Heart right ventricle (tissue), 16 donors: ENCODE measurements at regions not wholly inside any gene's neighbourhood (a gene's known extent, or its start where the extent isn't known, plus 50 kb on each side); places are given as distances from the start of the nearest gene placed in this dataset.
"Not testable (repeated sequence)": the region's sequence is repeated elsewhere in the genome, so short reads cannot be mapped to it uniquely, and the experiment has no call there.

Source experiments
- ATAC-seq, 8 donors: fragments of 200-7000 bp; cut with Tn5 transposase; one replicate each; pipeline ENCODE4 v1.9.1; 2020; ENCODE audit warnings: mild to moderate bottlenecking in 8 of 8, moderate library complexity in 8 of 8, moderate number of reproducible peaks in 1 of 8
- DNase-seq, 2 donors: peaks; one replicate each; pipeline ENCODE4 v3.0.0-alpha.2; 2020
- H3K27ac ChIP-seq, 10 donors: fragments of 200-600 bp; sonication (generic) in 2 of 10; one replicate each; pipeline versions ENCODE4 v1.5.0 to v1.8.0; 2020 to 2022; ENCODE audit warnings: mild to moderate bottlenecking in 3 of 10
- H3K27me3 ChIP-seq, 7 donors: fragments of 200-600 bp; one replicate each; pipeline ENCODE4 v1.8.0; 2021 to 2022; ENCODE audit warnings: mild to moderate bottlenecking in 2 of 7
- H3K36me3 ChIP-seq, 9 donors: fragments of 200-600 bp; sonication (generic) in 1 of 9; one replicate each; pipeline versions ENCODE4 v1.5.0 to v1.8.0; 2020 to 2022; ENCODE audit warnings: mild to moderate bottlenecking in 2 of 9
- H3K4me1 ChIP-seq, 9 donors: fragments of 200-600 bp; sonication (generic) in 1 of 9; one replicate each; pipeline versions ENCODE4 v1.5.0 to v1.8.0; 2020 to 2022; ENCODE audit warnings: mild to moderate bottlenecking in 4 of 9
- H3K4me3 ChIP-seq, 10 donors: fragments of 200-600 bp; sonication (generic) in 2 of 10; one replicate each; pipeline versions ENCODE4 v1.5.0 to v1.8.0; 2020 to 2022; ENCODE audit warnings: mild to moderate bottlenecking in 7 of 10, moderate library complexity in 2 of 10
- H3K9me3 ChIP-seq, 11 donors: fragments of 200-600 bp in 10 of 11; sonication (generic) in 2 of 11; one replicate each; pipeline versions ENCODE4 v1.5.0 to v1.8.0; 2013 to 2022; ENCODE audit warnings: mild to moderate bottlenecking in 2 of 11, control low read depth in 1 of 11, moderate library complexity in 1 of 11
- WGBS, 2 donors: extraction: QIAGEN DNeasy Blood & Tissue Kit; methylation state at CpG; one replicate each; pipeline ENCODE4 v1.1.7; 2013; ENCODE audit warnings: inconsistent platforms in 1 of 2; 5-methylcytosine and 5-hydroxymethylcytosine counted together
- intact Hi-C, 10 donors: fragments of 100-400 bp; cut with DNase I; formaldehyde crosslinking; loops; one replicate each; pipeline versions ENCODE4 v1.11.1 to v1.14.2; 2022
- TF ChIP-seq, protein P1 (sequence below), 9 donors: fragments of 200-600 bp; sonication (generic) in 2 of 9; IDR thresholded peaks; one replicate each; pipeline versions ENCODE4 v1.5.0 to v1.8.0; 2021 to 2022; ENCODE audit warnings: antibody characterized with exemption in 9 of 9, mild to moderate bottlenecking in 5 of 9, moderate library complexity in 1 of 9
- donor health status: Arrhythmogenic right ventricular cardiomyopathy.
- donor health status: ischemic (EF 13 %, LVEDD 7.1; RV severe dilation, severe dysfunction).
- donor health status: healthy with polysubstance abuse.
- donor health status: DM: no; HTN: yes; CAD: no.
- donor health status: DM: no; HTN: no; CAD: no.
- donor health status: ischemic (EF 25% LVEDD 6.9; RV normal size, moderate dysfunction).
- donor health status: ischemic (EF 25% LVEDD 5.7; RV mildly dilated, moderate dysfunction).
- donor health status: healthy.
- donor health status: DM: yes; HTN: yes; CAD: no.
- donor health status: Ischemic cardiomyopathy.
- donor health status: ischemic (EF 35%, LVEDD 5.7; RV mildly dilated, moderate dysfunction).
- donor health status: nonischemic (EF 11% LVEDD 7.7; RV severe dilation, severe dysfunction).
- donor health status: DM: yes; HTN: yes; CAD: no.
- donor health status: PGD.
- donor health status: ischemic (EF 29% LVEDD 5.4; RV normal size, mild dysfunction).
- donor health status: nonischemic (EF 23%, LVEDD 6.1; RV moderate dilation, normal function).

DNA sequence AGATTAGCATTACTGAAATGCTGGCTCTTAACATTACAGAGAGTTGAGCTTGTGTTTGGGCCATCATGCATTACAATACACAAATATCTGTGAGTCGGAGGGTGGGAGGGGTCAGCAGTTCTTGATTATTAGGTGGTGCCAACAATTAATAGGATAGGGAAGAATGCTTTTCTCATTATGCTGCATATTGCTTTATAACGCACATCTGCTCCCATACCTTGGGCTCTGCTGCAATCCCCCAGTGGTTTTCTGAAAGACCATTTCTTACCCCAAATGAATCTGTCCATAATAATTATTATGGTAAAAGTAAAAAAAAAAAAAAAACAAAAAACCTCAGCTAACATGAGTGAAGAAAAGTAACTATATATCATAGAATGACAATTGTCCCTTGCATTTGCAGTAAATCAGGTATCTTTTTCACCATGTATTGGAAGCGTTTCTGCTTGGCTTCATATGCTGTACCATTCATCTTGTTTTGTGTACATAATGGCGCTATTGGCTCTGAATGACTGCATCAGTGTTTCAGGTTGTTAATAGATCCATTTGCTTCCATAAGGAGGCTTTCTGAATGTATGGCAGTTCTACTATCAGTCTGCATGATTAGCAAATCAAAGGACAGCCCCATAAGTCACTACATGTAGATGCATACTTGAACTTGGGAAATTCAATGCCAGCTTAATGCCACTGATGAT is 75.9 kb downstream of the CAVIN4 start:
- H3K4me1 ChIP-seq: no peaks in the 10 kb centered on the region
- intact Hi-C loops: no loop called here
- no peak overlapping the region for H3K4me3 ChIP-seq

DNA sequence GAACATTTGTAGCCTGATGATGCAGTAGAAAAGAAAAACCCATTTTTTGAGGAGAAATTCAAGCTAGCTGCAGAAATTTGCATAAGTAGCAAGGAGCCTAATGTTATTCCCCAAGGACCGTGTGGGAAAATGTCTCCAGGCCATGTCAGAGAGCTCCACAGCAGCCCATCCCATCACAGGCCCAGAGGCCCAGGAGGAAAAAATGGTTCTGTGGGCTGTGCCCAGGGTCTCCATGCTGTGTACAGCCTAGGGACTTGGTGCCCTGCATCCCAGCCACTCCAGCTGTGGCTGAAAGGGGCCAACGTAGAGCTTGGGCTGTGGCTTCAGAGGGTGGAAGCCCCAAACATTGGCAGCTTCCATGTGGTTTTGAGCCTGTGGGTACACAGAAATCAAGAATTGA is 79.0 kb downstream of the CAVIN4 start:
- ATAC-seq, H3K4me1 ChIP-seq, intact Hi-C loops, DNase-seq, H3K36me3 ChIP-seq, H3K27ac ChIP-seq, H3K4me3 ChIP-seq, H3K27me3 ChIP-seq: not testable (repeated sequence)
- 69 to 71% methylated on average over 2 of the region's 2 CpGs for WGBS, 2 donors
- H3K9me3 ChIP-seq: peaks cover 0 to 20% (median 0%) of the 10 kb centered on the region in 11 donors

More for the DNA sequence above, 75.9 kb downstream of the CAVIN4 start:
- H3K9me3 ChIP-seq: peaks cover 0 to 20% (median 0%) of the 10 kb centered on the region in 11 donors
- DNase-seq (no peak), ATAC-seq (no peak)
- 83 to 87% methylated on average over 4 of the region's 4 CpGs for WGBS, 2 donors
- peaks cover 0 to 3% (median 0%) of the 10 kb centered on the region in 7 donors for H3K27me3 ChIP-seq
- TF ChIP-seq, protein P1, sequence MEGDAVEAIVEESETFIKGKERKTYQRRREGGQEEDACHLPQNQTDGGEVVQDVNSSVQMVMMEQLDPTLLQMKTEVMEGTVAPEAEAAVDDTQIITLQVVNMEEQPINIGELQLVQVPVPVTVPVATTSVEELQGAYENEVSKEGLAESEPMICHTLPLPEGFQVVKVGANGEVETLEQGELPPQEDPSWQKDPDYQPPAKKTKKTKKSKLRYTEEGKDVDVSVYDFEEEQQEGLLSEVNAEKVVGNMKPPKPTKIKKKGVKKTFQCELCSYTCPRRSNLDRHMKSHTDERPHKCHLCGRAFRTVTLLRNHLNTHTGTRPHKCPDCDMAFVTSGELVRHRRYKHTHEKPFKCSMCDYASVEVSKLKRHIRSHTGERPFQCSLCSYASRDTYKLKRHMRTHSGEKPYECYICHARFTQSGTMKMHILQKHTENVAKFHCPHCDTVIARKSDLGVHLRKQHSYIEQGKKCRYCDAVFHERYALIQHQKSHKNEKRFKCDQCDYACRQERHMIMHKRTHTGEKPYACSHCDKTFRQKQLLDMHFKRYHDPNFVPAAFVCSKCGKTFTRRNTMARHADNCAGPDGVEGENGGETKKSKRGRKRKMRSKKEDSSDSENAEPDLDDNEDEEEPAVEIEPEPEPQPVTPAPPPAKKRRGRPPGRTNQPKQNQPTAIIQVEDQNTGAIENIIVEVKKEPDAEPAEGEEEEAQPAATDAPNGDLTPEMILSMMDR (IDR thresholded peaks at IDR 0.05): no peak
- no peaks in the 10 kb centered on the region for H3K36me3 ChIP-seq
- H3K27ac ChIP-seq: no peak overlapping the region

DNA sequence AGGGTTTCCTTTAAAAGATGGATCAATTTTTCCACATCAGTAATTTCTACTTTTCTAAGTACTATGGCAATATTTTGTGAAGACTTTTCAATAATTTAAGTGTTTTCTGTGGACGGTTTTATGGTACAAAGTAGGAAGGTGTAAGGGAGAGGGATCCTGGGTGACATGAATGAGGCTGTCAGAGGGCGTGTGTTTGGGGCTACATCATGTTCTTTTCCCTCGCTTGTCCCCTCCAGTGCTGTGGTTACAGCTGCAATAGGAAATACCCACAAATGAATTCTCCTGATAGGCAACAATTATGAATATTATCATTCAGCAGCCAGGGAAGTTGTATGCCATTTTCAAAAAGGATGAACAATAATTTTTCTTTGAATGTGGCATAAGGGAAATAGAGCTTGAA is 83.8 kb downstream of the CAVIN4 start:
- Histone ChIP-seq H3K27ac (no peak overlapping the region), H3K27me3 (peaks cover 0 to 8% (median 0%) of the 10 kb centered on the region in 7 donors), H3K4me3 (no peak overlapping the region), H3K36me3 (no peaks in the 10 kb centered on the region), H3K9me3 (peaks cover 0 to 14% (median 0%) of the 10 kb centered on the region in 11 donors), H3K4me1 (no peaks in the 10 kb centered on the region)
- intact Hi-C loops: no loop called here
- DNase-seq (no peak), ATAC-seq (no peak)
- 72 to 77% methylated on average over 3 of the region's 3 CpGs for WGBS, 2 donors
- TF ChIP-seq, protein P1 (IDR thresholded peaks at IDR 0.05): no peak

DNA sequence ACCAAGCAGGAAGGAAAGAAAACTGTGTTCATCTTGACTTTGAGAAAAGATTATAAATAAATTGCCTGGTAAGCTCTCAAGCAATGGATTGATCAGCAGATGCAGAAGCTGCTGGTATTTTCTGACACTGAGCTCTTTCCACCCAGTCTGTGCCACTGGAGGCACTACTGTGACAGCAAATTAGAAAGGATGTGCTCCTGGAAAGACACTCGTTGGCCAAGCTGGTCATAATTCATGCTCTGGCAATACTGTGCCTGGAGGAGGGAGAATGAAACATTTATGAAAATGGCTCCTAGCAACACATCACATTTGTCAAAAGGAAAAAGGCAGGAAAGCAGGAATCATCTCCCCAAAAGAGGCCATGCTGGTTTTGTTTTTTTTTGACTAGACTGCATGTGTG is 84.2 kb downstream of the CAVIN4 start:
- intact Hi-C loops: no loop called here
- no peak overlapping the region for H3K27ac ChIP-seq
- peaks cover 0 to 8% (median 0%) of the 10 kb centered on the region in 7 donors for H3K27me3 ChIP-seq
- no peaks in the 10 kb centered on the region for H3K36me3 ChIP-seq
- ATAC-seq (no peak), DNase-seq (no peak)
- no peaks in the 10 kb centered on the region for H3K4me1 ChIP-seq
- TF ChIP-seq, protein P1 (IDR thresholded peaks at IDR 0.05): no peak
- H3K9me3 ChIP-seq: peaks cover 0 to 10% (median 0%) of the 10 kb centered on the region in 11 donors
- no peak overlapping the region for H3K4me3 ChIP-seq
- 26 to 42% methylated on average over 1 of the region's 1 CpG for WGBS, 2 donors

DNA sequence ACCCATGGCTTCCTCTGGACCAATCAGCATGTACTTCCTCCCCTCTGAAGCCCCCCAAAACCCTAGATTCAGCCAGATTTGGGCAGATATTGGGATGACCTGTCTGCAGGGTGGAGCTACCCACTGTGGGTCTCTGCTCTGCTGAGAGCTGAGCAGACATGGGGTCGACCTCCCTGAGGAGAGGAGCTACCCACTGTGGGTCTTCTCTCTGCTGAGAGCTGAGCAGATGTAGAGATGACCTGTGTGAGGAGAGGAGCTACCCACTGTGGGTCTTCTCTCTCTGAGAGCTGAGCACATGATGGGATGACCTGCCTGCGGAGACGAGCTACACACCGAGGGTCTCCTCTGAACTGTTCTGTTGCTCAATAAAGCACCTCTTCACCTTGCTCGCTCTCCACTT is 89.6 kb downstream of the CAVIN4 start:
- DNase-seq (no peak), ATAC-seq (no peak)
- intact Hi-C loops: no loop called here
- H3K4me3 ChIP-seq: no peak overlapping the region
- no peaks in the 10 kb centered on the region for H3K4me1 ChIP-seq
- H3K27me3 ChIP-seq: peaks cover 0 to 8% (median 0%) of the 10 kb centered on the region in 7 donors
- H3K27ac ChIP-seq: no peak overlapping the region
- H3K36me3 ChIP-seq: no peaks in the 10 kb centered on the region
- TF ChIP-seq, protein P1 (IDR thresholded peaks at IDR 0.05): no peak
- peaks cover 0 to 9% (median 0%) of the 10 kb centered on the region in 11 donors for H3K9me3 ChIP-seq
- 80 to 91% methylated on average over 5 of the region's 5 CpGs for WGBS, 2 donors
